HFF-Myc (cell line): ENCODE measurements at regions not wholly inside any gene's neighbourhood (a gene's known extent, or its start where the extent isn't known, plus 50 kb on each side); places are given as distances from the start of the nearest gene placed in this dataset.

Source experiments
- DNase-seq: peaks from one replicate; pipeline ENCODE4 v3.0.0-alpha.2; 2011; ENCODE audit warnings: low read depth; ENCODE audit errors: extremely low read depth
- H3K4me3 ChIP-seq: replicated peaks from 2 replicates; pipeline ENCODE4 v1.5.1; 2011; ENCODE audit warnings: low read depth, mild to moderate bottlenecking, control low read depth, low read length
- TF ChIP-seq, protein P1 (sequence below): IDR thresholded peaks from 2 replicates; pipeline ENCODE4 v1.5.1; 2012; ENCODE audit warnings: mild to moderate bottlenecking, low read depth, low read length, control low read depth; ENCODE audit errors: missing control alignments

DNA sequence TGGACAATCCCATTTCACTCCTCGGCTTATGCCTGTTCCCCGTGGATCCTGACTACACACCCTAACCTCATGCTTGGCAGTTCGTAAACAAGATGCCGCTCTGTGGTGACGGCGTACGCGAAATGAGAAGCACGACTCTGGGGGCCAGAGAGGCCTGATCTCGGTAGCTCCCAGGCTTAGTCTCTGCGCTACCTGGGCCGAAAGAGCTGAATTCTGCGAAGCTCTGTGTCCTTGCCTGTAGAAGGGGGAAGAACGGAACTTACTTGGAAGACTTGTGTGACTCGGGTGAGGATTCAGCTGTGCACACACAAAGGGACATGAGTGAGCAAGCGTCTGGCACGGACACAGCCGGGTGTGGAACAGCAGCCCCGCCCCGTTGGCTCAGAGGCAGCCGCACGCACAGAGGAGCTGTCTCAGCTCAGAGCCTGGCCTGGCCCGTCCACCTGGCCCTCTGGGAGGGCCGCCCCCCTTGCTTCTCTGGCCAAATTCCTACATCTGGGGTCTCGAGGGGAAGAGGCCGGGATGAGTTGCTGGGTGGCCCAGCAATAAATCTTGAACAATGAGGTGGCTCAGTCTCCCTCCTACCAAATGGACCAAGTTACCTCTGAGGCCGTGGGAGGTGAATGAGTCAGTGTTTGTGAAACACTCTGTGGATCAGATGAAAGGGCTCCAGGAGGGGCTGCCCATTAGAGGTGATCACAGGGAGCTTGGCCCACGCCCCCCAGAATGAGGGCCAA lies 83.8 kb downstream of the PDGFA start:
- no peak for DNase-seq
- H3K4me3 ChIP-seq, result no peak overlapping the region
- TF ChIP-seq, protein P1, sequence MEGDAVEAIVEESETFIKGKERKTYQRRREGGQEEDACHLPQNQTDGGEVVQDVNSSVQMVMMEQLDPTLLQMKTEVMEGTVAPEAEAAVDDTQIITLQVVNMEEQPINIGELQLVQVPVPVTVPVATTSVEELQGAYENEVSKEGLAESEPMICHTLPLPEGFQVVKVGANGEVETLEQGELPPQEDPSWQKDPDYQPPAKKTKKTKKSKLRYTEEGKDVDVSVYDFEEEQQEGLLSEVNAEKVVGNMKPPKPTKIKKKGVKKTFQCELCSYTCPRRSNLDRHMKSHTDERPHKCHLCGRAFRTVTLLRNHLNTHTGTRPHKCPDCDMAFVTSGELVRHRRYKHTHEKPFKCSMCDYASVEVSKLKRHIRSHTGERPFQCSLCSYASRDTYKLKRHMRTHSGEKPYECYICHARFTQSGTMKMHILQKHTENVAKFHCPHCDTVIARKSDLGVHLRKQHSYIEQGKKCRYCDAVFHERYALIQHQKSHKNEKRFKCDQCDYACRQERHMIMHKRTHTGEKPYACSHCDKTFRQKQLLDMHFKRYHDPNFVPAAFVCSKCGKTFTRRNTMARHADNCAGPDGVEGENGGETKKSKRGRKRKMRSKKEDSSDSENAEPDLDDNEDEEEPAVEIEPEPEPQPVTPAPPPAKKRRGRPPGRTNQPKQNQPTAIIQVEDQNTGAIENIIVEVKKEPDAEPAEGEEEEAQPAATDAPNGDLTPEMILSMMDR, result no peak

DNA sequence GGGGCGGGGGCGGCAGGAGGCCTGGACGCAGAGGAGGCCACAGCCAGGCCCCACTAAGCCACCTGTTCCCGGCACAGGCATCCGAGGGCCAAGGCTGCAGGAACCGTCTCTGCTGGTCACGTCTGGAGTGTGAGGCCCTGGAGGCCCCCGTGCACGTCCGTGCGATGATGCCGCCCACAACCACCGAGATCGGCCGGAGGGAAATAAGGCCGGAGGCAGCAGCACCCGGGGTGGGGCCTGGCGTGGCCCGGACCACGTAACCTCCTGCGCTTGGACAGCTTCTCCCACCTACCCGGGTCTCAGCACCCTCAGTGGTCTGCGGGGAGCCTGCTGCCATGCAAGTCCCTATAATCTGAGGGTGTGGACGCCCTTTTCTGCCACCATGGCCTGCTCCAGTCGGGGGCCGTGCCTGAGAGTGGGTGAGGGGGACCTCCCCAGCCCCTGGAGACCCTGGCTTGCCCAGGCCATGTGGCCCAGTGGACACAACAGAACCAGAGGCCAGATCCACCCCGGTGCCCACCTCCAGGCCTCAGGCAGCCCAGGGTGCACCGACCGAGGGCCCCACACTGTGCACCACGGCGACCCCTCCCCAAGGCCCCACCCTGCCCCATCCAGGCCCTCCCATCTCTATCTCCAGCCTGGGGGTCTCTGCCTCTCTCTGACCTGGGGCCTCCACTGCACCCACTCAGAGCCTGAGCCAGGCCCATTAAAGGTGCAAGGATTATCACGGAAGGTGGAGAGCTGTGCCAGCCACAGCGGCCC lies 83.1 kb downstream of the PDGFA start:
- H3K4me3 ChIP-seq, result no peak overlapping the region
- TF ChIP-seq, protein P1, result no peak
- DNase-seq, result no peak

DNA sequence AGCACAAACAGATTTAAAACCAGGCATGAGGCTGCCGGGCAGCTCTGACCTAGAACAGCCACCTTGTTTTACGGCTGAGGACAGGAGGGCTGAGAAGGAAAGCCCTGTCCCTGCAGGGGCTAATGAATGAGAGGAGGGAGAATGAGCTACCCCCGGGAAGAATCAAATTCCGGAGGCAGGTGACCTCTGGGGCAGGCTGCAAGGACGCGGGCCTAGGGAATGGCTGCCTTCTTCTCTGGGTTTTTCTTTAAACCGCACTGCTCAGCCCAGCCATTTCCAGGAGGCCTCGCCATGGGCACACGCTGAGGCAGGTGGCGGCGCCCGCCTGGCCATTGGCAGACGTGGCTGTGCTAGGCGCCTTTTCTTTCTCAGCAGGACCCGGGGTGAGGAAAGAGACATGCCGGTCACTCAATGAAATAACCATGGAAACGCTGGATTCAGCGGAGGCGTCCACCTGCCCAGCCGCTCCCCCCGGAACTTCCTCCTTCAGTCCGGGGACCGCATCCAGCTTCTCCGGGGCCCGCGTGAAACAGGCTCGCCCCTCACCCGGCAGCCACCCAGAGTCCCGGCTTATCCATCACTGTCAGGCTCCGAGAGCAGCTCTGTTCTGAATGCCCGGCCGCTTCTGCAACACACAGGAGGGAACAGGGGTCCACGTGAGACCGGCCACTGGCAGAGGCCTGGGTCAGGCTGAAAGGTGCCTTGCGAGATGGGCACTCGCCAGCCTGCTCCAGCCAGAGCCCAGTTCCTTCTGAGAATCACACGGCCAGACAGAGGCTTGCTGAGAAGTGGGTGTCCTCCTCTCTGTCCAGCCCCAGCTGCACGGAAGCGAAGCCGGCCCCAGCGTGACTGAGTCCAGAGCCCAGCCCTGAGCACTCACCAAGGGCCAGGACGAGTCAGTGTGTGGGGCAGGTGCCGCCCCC lies 82.1 kb downstream of the PDGFA start:
- TF ChIP-seq, protein P1, result no peak
- no peak overlapping the region for H3K4me3 ChIP-seq
- no peak for DNase-seq

DNA sequence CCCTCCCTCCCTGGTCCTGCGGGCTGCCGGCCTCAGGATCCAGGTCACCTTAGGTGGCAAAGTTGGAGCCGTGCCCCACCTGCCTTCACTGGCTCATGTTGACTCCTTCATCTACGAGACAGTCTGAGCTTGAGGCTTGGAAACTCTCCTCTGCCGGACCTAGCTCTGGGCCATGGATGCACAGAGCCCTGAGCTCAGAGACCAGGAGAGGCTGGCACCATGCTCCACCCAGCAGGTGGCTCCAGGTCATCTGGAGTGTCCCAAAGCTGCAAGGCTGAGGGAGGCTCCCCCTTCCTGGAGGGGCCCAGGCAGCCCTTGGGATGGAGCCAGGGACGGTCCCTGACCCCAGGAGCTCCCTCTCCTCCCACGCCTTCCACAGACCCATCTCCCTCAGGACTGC lies 81.3 kb downstream of the PDGFA start:
- H3K4me3 ChIP-seq, result no peak overlapping the region
- TF ChIP-seq, protein P1, result no peak
- DNase-seq, result no peak

DNA sequence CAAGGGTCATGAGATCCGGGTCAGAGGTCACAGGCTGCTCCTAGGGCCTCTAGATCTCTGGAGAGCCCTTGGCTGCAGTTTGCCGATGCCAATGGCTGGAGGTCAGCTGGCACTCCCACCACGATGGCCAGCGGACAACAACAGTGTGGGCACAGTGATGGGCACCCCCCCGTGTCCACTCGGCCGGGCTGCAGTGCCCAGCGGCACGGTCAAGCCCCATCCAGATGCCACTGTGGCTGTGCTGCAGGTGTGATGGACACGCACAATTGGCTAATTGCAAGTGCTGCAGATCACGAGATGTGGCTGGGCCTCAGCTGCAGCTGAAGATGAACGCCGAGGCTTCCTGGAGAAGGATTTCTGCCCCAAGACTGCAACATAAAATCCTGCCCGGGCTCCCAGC lies 80.7 kb downstream of the PDGFA start:
- DNase-seq, result no peak
- TF ChIP-seq, protein P1, result no peak
- H3K4me3 ChIP-seq, result no peak overlapping the region

DNA sequence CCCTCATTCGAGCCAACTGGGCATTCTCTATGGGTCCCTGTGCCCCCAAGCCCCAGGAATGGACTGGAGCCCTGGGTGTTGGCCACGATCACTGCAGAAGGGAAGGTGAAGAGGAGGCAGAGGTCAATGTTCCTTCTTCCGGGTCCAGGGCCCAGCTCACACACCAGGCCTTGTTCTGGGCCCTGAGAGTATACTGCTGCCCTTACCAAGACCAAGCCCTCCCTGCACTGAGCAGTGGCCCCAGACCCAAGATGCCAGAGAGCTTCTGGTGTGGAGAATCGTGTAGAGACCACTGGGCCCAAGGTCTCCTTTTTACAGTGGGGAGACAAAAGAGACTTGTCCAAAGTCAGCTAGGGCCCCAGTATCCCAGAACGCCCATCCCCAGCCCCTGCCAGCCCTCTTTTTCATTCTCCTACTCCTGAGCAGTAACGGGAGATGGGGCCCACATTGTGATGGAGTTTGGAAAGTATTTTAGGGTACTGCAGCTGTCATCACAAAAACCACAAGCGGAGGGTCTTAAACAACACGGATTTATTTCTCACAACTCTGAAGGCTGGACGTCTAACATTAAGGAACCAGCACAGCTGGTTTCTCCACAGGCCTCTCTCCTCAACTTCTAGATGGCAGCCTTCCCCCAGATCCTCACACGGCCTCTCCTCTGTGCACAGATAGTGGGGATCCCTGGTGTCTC lies 79.4 kb downstream of the PDGFA start:
- no peak for DNase-seq
- TF ChIP-seq, protein P1, result no peak
- no peak overlapping the region for H3K4me3 ChIP-seq
